HG03039 (cell line): ENCODE measurements at regions not wholly inside any gene's neighbourhood (a gene's known extent, or its start where the extent isn't known, plus 50 kb on each side); places are given as distances from the start of the nearest gene placed in this dataset.

Source experiments
- ATAC-seq: cut with Tn5 transposase; IDR thresholded peaks from one replicate; pipeline ENCODE4 v1.9.1; 2021; ENCODE audit warnings: mild to moderate bottlenecking, moderate library complexity; ENCODE audit not compliant: unreplicated experiment

DNA sequence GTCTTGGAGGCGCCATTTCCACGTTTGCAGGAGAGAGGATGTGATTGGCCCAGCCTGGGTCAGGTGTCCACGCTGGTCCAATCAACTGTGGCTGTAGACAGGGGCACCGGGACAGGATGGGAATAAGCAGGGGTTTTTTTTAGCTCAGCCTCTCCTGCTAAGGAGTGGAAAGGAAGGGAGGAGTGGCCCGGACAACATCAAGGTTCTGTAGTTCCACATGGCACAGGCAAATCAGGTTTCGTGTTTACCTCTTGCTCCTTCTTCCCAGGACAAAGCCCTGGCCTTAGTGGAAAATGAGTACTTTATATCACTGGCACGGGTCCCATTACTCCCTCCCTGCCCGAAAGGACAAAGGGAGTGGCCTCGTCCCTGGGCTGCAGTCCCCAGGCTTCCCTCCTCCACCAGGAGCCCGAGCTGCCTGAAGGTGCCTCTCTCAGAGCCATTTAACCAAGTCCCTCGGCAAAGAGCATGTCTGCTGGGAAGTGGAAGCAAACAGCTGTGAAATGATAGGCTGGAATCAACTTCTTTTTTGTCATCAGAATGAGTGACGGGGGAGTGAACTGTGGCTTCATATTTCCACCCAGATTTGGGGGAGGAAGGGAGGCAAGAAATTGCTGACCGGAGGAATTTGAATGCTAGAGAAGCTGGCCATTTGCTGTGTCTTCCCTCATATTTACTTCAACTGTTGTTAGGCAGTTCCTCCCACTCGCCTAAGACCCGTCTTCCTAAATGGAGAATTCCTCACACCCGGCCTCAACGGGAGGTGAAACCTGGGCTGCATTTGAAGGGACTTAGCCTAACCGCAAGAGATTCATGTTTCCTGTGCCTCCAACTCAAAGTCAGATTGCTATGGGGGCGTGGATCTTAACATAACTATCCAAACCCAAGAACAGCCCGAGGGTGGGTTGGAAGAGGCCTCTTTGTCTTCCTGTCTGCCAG is 84.9 kb upstream of the SLC44A3 start:
- no peak for ATAC-seq

DNA sequence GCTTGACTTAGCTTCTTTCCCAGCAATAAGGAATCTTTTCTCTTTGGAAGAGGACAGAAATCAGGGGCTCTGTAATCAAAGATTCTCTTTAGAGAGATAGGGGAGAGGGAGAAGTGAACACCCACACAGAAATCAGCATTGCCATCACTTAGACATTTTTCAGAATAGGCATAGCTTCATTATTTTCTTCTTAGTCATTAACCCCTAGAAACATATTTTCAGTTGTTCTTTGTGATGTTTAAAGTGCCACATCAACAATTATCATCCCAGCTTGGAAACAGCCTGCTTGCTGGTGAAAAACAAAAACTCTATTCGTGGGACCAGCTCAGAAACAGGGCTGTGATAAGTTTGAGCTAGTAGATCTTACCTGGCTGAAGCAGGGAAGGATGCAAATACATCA is 88.3 kb upstream of the SLC44A3 start:
- no peak for ATAC-seq

DNA sequence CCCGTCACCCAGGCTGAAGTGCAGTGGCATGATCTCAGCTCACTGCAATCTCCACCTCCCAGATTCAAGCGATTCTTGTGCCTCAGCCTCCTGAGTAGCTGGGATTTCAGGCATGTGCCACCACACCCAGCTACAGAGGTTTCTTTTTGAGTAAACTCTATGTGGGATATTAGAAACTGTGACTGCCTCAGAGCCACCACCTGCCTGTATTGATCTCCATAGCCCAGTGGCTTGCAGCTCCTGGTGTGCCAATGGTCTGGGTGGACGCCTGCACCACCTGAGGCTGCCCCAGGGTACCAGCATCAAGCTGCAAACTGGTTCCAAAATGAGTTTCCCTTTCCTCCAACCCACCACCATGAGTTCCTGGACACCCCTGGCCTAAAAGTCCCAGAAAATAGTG is 89.7 kb upstream of the SLC44A3 start:
- no peak for ATAC-seq

DNA sequence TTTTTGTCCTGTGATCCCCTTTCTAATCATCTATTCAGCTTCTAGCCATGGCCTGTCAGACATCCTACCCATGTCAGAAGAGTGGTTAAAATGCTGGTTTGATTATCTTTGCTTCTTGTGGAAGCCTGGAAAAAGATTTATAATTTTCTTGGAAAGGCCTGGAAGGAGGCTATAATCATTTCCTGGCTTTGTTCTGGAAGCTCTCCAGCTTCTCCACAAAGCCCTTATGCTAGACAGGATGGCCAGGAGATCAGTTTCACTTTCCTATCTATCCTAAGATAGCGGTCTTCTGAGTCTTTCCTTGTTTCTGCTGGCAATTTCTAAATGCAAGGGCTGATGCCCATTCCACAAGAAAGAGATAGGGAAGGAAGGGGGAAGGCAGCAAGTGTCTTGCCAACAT is 90.9 kb upstream of the SLC44A3 start:
- no peak for ATAC-seq

DNA sequence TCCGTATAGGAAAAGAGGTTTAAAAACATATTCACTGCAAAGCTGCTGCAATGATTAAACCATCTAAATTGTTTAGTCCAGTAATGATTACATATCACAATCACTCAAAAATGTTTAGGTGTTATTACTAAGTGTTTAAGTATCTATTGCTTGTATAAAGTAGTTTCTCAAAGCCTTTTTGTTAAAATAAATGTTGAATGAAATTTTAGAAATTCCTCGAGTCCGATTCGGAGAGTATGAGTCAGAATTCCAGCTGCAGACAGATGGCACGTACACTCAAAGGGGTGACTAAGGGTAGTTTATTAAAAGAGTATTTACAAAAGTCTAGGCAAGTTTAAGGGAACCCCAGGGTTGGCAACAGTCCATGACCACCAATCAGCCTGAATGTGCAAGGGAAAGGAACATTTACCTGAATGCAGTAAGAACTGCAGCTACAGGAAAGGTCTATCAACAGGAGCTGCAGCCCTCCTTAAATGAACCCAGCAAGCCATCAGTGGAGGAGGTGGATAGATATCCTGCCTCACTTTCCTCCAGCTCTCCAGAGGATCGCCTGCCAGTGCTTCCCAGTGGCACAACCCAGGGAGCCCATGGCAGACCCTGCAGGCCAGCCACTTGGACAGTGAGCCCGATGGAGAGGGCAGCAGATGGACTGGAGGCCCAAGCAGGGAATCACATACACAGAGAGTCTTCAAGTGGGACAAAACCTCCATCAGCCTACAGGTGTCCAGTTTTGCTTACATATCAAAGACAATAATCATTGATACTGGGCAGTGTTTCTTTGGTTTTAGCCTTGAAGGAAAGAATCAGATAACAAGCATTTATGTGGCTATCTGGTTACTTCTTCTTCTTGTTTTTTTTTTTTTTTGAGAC is 92.1 kb upstream of the SLC44A3 start:
- no peak for ATAC-seq

DNA sequence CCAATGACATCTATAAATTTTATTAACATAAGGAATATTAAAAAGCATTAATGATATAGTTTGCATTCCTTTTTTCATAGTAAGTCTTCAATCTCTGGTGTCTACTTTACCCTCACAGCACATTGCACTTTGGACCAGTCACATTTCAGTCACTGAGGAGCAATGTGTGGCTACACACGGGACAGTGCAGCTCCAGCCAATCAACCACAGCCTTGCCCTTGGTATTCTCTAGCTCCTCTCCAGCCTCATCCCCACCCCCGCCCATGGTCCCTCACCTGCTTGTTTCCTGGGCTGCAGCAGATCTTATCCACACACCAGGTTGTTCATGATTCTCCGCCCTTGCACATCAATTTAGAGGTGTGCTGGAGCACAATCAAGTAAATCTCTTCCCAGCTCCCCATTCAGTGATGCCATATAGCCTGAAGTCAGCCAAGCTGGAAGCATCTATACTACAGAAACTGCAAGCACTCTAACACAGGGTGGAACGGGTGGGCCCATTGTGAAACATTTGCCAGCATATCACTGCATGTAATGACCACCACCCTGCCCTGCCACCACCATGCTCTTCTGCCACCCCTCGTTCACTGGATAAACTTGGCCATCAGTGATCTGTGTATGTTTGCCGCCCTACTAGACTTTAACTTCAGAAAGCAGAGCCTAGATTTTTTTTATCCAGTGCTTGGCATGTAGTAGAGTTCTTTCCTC is 93.0 kb upstream of the SLC44A3 start:
- ATAC-seq: no peak

DNA sequence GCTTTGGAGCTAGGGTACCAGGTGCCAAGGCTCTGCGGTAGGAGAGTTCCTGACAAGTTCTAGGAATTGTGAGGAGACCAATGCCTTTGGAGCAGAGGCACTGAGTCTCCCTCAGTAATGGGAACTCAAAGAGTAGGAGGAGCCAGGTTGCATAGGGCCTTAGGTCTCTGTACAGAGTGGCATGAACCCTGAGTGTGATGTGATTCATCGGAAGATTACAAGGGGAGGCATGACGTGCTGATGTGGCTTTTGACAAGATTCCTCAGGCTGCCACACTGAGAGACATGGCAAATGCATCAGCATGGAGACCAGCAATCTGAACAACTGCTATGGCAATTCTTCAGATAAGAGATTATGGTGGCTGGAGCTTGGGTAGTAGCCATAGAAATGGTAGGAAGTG is 94.6 kb upstream of the SLC44A3 start:
- no peak for ATAC-seq

DNA sequence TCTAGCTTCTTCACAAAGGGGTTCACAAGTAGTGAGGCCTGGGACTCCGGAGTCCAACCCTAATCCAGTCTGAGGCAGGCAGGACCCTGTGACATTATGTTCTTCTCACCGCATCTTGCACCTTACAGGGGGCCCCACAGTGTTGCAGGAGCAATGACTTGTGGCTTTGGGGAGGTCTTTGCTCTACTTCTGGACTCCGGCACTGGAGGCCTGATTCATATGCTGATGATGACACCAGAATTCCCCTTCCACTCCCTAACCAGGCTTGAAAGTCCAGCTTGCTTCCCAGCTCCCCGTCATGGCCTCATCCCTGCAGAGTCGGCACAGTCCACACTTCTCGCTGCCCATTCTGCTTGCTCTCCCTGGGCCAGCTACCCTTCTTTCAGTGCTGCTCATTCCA is 96.3 kb upstream of the SLC44A3 start:
- ATAC-seq: no peak

DNA sequence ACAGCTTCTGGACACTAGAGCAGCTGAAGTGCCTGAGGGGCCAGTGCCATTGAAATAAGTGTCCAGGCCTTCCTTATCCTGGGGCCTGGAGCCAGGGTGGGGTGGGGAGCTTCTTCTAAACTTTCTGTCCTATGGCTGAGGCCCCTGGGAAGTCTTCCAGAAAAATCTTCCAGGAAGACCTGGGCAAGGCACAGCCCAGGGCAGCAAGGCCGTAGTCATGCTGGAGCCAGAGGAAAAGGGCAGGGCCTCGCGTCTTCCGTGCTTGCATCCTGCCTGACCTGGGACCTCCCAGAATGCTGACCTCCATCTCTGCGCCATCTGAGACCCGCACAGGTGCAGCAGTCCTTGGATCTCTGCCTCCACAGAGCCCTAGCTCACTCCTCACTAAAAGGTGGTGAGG is 96.7 kb upstream of the SLC44A3 start:
- no peak for ATAC-seq

DNA sequence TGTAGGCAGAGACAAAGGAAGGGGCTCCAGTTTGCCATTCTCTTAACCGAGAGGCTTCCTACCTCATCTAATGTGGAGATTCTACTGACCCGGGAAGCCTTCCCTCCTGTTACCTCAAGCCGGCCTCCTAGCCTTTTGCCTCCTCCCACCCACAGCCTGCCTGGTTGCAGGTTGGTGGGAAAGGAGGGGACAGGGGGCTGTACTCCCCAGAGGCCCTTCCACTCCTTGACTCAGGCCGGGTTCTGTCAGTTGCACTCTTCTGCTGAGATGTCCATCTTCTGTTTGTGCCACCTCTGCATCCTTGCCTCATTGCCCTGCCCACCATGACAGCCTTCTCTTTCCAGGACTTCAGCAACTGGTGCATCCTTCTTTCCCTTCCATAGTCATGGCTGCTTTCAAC is 98.0 kb upstream of the SLC44A3 start:
- ATAC-seq: no peak

DNA sequence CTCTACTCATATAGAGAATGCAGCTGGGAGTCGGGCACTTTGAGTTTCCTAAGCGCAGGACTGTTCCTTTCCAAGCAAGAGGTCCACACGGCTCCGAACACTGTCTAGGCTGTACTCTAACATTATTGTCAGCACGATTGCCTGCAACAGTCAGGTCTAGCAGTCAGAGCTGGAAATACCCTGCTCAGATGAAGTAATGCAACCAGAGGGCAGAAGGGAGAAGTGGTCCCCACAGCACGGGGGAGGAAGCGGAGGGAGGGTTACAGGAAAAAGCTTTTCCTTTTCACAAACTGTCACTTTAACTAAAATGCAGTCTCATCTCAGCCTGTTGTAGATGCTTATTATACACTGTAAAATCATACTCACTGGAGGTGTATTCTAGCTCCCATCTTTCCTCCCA is 98.9 kb upstream of the SLC44A3 start:
- ATAC-seq: peak; percentile 52

DNA sequence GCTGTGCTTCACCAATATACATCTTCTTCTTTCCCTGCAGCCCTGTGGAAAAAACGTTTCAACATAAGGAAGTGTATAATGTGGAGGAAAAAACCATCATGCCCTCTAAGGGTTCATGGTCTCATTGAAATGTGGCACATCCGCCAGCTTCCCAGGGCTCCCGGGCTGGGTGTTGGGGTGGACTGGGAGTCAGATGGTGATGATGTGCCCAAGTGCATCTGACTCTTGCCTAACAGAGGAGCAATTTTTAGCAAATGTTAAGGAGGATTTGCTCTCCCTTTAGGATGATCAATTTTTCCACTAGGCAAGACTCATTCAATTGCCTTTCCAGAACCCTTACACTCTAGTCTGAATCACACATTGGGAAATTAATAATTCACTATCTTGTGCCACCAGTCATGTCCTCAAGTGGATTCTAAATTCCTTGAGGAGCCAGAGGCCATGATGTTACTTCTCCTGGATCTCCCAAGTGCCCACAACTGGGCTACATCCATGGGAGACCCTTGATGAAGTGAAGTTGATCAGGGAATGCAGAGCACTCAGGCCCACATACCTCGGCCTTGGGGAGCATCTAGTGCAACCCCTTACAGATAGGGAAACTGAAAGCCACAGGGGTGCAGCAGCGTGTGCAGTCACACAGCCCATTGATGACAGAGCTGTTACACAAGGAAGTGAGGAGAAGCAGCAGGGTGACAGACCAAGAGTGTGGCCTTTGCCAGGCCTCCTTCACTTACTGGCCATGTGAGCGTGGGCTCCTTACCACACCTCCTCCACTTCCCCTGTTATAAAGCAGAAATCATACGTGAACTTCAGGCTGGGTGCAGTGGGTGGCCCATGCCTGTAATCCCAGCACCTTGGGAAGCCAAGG is 100.0 kb upstream of the SLC44A3 start:
- ATAC-seq: peak; percentile 98

DNA sequence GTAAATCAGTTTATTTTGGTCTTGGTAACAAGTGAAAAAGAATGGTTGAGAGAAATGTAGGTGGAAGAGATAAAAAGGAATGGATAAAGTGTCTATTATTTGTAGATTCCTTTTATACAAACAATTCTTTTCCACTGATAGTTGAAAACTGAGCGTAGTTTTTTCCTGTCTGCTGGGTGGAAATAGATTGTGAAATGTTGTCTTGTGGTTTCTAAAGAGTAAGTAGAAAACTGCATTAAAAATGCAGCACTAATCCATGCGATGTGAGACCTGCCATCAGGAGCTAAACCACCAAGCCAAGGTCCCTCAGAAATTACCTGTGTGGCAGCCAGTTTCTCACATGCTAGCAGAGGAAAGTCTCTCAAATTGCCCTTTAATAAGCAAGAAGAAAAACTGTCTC is 103.2 kb upstream of the SLC44A3 start:
- ATAC-seq: no peak

DNA sequence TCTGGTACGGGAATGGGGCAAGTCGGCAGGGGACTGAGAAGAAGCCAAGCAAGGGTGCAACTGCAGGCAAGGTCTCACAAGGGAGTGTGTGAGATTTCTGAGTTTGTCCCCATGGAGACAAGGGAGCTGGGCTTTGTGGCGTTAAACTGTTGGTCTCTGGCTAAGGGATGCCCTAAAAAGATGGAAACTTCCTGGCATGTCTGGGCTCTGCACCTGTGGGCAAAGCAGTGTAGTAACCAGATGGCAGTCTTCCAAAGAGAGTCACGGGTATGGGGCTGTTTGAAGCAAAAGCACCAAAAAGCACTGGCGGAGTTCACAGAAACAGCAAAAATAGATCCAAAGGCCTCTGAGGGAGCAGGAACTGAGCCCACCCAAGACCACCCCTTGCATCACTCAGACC is 104.8 kb upstream of the SLC44A3 start:
- ATAC-seq: no peak

DNA sequence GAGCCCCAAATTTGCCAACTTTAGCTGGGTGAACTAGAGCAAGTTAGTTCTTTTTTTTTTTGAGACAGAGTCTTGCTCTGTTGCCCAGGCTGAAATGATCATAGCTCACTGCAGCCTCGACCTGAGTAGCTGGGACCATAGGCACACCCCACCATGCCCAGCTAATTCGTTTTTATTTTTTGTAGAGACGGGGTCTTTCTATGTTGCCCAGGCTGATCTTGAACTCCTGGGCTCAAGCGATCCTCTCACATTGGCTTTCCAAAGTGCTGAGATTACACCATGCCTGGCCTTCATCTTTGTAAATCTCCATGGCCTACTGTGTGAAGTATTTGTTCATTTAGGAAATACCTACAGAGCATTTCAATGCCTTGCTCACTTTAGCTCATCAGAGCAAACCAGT is 105.6 kb upstream of the SLC44A3 start:
- no peak for ATAC-seq

DNA sequence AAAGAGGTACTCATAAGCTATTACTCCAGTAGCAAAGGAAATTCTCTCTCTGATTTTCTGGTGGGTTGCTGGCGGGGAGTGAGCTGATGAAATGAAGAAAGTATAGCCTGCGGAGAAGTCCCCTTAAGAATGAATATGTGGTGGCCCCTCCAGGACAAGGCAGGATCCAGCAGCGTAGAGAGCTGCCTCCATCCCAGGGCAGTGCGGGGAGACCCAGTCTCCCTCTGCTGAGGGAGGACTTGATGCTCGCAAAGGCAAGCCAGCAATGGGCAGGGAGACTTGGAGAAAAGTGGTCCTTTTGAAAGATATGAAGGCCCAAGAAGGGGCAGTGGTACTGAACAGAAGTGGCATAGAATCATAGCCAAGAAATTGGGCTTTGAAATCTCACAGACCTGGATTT is 106.0 kb upstream of the SLC44A3 start:
- no peak for ATAC-seq

DNA sequence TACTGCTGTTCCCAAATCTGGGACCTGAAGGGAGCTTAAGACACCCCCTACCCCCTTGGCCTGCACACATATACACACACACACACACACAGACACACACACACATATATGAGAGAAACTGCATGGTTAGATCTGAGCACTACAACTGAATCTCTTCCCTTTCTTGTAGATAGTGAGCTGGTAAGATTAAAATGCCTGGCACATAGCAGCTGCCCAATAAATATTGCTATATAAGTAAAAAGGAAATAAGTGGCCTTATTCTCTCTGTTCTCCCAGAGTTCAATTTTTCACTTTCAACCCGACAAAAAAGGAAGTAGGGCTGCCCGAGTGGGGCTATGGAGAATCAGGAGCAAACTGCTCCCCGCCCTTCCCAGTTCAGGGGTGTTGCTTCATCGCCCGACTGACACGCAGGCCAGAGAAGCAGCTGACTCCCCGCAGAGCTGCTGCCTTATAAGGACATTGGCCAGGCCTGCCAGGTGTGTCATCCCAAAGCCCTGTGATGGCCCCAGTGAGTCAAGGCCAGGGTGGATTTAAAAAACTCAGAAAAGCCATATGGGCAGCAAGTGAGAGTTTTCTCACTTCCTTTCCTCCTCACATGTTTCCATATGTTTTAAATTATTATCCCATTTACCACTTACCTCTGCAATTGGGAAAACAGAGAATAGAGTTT is 106.5 kb upstream of the SLC44A3 start:
- ATAC-seq: peak; percentile 75

DNA sequence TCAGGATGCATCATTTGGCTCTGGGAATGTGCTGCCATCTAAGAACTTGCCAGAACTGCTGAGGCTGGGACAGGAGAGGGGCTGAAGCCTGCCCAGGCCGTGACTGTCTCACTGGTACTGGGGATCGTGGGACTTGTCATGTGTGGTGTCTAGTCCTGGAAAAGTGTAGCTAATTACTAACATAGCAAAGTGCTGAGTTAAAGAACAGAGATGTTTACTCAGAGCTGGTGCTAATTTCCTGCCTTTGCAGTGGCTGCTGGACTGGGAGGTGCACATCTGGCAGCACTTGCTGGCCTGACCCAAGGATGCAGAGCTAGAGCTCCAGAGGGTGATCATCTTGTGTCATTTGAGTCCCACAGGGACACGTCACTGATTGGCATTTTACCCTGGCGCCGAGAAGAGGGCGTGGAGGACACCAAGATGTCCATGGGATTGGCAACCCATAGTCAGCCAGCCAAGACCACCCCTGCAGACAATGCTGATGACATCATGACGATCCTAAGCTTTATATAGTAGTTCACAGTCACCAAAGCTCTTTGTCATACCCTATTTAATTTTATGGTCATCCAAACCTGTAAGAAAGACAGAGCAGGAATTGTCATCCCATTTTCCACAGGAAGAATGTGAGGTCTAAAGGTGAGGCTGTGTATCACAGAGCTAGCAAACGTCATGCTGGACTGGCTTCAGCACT is 110.1 kb upstream of the SLC44A3 start:
- ATAC-seq: no peak

DNA sequence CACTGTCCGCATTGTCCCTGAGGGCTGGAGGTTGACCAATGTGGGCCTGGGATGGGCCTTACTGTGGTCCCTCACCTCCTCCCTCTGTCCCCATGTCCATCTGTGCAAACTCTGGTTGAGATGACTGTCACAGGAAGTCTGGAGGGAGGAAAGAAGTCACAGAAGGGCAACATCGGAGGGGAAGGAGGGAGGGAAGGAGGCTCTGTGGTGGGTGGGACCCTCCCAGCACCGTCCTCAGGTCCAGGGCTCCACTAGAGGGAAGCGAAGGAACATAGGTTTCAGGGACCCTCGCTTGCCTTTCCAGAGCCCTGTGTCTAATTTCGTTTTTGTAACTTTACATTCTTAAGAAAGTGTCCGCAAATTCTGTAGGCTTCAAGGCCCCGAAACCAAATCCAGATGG is 111.3 kb upstream of the SLC44A3 start:
- no peak for ATAC-seq
